IMR-90 (cell line): ENCODE measurements at regions not wholly inside any gene's neighbourhood (a gene's known extent, or its start where the extent isn't known, plus 50 kb on each side); places are given as distances from the start of the nearest gene placed in this dataset.

Experiments
- ATAC-seq: fragments of 200-7000 bp; cut with Tn5 transposase; 2 replicates; pipeline ENCODE4 v1.9.1; 2020; ENCODE audit warnings: low read depth, mild to moderate bottlenecking, moderate library complexity
- BruUV-seq: library from RNA; stranded (reverse); fragments of 400-500 nt; replicated peaks from 2 replicates; lab custom pipeline; 2021; lab: Mats Ljungman, UMichigan
- CTCF ChIA-PET: fragments of 300-600 bp; formaldehyde crosslinking; extraction: SDS; loops from one replicate; lab custom pipeline; 2021; ENCODE audit warnings: antibody characterized with exemption; lab: Yijun Ruan, JAX
- POLR2A ChIA-PET: fragments of 300-600 bp; sonication (Branson Sonifier 250); formaldehyde crosslinking; loops from one replicate; lab custom pipeline; 2022; ENCODE audit warnings: antibody characterized with exemption; ENCODE audit not compliant: unreplicated experiment; lab: Charles Lee
- DNase-seq: peaks from one replicate; pipeline ENCODE4 v3.0.0; 2013
- H2AFZ ChIP-seq: replicated peaks from 2 replicates; pipeline ENCODE3; 2013; ENCODE audit warnings: low read length, mild to moderate bottlenecking; ENCODE audit not compliant: poor library complexity
- H2AK5ac ChIP-seq: 2 replicates; pipeline ENCODE4 v1.6.1; 2013; ENCODE audit warnings: low read depth, low read length, inconsistent platforms
- H2AK9ac ChIP-seq: replicated peaks from 2 replicates; pipeline ENCODE3; 2013; ENCODE audit warnings: mild to moderate bottlenecking, low read depth, low read length, moderate library complexity; ENCODE audit not compliant: poor library complexity
- H2BK120ac ChIP-seq: 2 replicates; pipeline ENCODE4 v1.6.1; 2013; ENCODE audit warnings: low read depth, low read length, inconsistent platforms
- H2BK15ac ChIP-seq: 3 replicates; pipeline ENCODE4 v1.6.1; 2013; ENCODE audit warnings: low read depth, low read length, inconsistent platforms
- H2BK20ac ChIP-seq: 2 replicates; pipeline ENCODE4 v1.6.1; 2013; ENCODE audit warnings: low read depth, mild to moderate bottlenecking, inconsistent platforms, low read length, moderate library complexity
- H2BK5ac ChIP-seq: 2 replicates; pipeline ENCODE4 v1.6.1; 2013; ENCODE audit warnings: mild to moderate bottlenecking, low read depth, low read length, inconsistent platforms; ENCODE audit not compliant: poor library complexity, severe bottlenecking
- H3K14ac ChIP-seq: replicated peaks from 2 replicates; pipeline ENCODE4 v1.6.1; 2013; ENCODE audit warnings: low read depth, low read length, inconsistent platforms
- H3K18ac ChIP-seq: 2 replicates; pipeline ENCODE4 v1.6.1; 2013; ENCODE audit warnings: low read depth, low read length, control low read depth
- H3K23ac ChIP-seq: 2 replicates; pipeline ENCODE4 v1.6.1; 2013; ENCODE audit warnings: low read depth, low read length, inconsistent platforms
- H3K27ac ChIP-seq: 2 replicates; pipeline ENCODE4 v1.5.1; 2013; ENCODE audit warnings: mild to moderate bottlenecking, control low read depth, low read length; ENCODE audit not compliant: insufficient read depth
- H3K27me3 ChIP-seq: 2 replicates; pipeline ENCODE4 v1.6.1; 2013; ENCODE audit warnings: low read length; ENCODE audit not compliant: control insufficient read depth, insufficient read depth
- H3K36me3 ChIP-seq: 2 replicates; pipeline ENCODE4 v1.6.1; 2013; ENCODE audit warnings: low read length, mixed read lengths; ENCODE audit not compliant: control insufficient read depth, insufficient read depth
- H3K4ac ChIP-seq: 2 replicates; pipeline ENCODE4 v1.6.1; 2013; ENCODE audit warnings: low read depth, low read length, inconsistent platforms
- H3K4me1 ChIP-seq: 2 replicates; pipeline ENCODE4 v1.6.1; 2013; ENCODE audit warnings: low read length, mixed read lengths; ENCODE audit not compliant: control insufficient read depth, insufficient read depth
- H3K4me2 ChIP-seq: 2 replicates; pipeline ENCODE4 v1.6.1; 2013; ENCODE audit warnings: low read depth, mild to moderate bottlenecking, control low read depth, low read length, moderate library complexity
- H3K4me3 ChIP-seq: 2 replicates; pipeline ENCODE4 v1.5.1; 2013; ENCODE audit warnings: low read depth, mild to moderate bottlenecking, control low read depth, low read length, moderate library complexity; ENCODE audit not compliant: insufficient read depth
- H3K56ac ChIP-seq: 2 replicates; pipeline ENCODE4 v1.6.1; 2013; ENCODE audit warnings: low read length, inconsistent platforms; ENCODE audit not compliant: insufficient read depth; ENCODE audit errors: extremely low read depth
- H3K79me1 ChIP-seq, 2 experiments: 2 replicates each; pipeline ENCODE4 v1.6.1; 2013; ENCODE audit warnings: low read length in 2 of 2, inconsistent platforms in 1 of 2, low read depth in 1 of 2
- H3K9ac ChIP-seq: 2 replicates; pipeline ENCODE4 v1.6.1; 2013; ENCODE audit warnings: low read depth, low read length, control low read depth
- H3K9me1 ChIP-seq: 2 replicates; pipeline ENCODE4 v1.6.1; 2013; ENCODE audit warnings: low read length, inconsistent platforms; ENCODE audit not compliant: insufficient read depth
- H3K9me3 ChIP-seq: 2 replicates; pipeline ENCODE4 v1.6.1; 2013; ENCODE audit warnings: low read length; ENCODE audit not compliant: control insufficient read depth, insufficient read depth
- H4K20me1 ChIP-seq: 2 replicates; pipeline ENCODE4 v1.6.1; 2013; ENCODE audit warnings: low read length, inconsistent platforms; ENCODE audit not compliant: insufficient read depth
- H4K5ac ChIP-seq: 2 replicates; pipeline ENCODE4 v1.6.1; 2013; ENCODE audit warnings: mild to moderate bottlenecking, low read depth, low read length, control low read depth
- H4K8ac ChIP-seq, 2 experiments: 2 replicates each; pipeline ENCODE4 v1.6.1; 2013; ENCODE audit warnings: low read depth in 2 of 2, low read length in 2 of 2, control low read depth in 1 of 2, inconsistent platforms in 1 of 2
- H4K91ac ChIP-seq: 2 replicates; pipeline ENCODE4 v1.6.1; 2013; ENCODE audit warnings: low read depth, low read length, inconsistent platforms; ENCODE audit not compliant: insufficient read depth
- CEBPB ChIP-seq: IDR thresholded peaks from 2 replicates; pipeline ENCODE4 v1.6.1; 2012; ENCODE audit warnings: low read depth, low read length, improper control_type of control experiment
- CHD1 ChIP-seq: IDR thresholded peaks from 2 replicates; pipeline ENCODE4 v1.6.1; 2012; ENCODE audit warnings: low read depth, low read length, improper control_type of control experiment
- ELK1 ChIP-seq: fragments of 150-350 bp; IDR thresholded peaks from 2 replicates; pipeline ENCODE4 v1.6.1; 2016; ENCODE audit warnings: low read depth, mild to moderate bottlenecking, low read length, moderate library complexity, borderline replicate concordance
- WGBS, 2 experiments: methylation state at CpG; one replicate each; pipeline versions ENCODE4 v1.1.5 to v1.1.7; 2013; ENCODE audit warnings: missing lambda C conversion rate in 2 of 2; ENCODE audit not compliant: insufficient read length in 1 of 2; ENCODE audit errors: extremely low coverage in 2 of 2; 5-methylcytosine and 5-hydroxymethylcytosine counted together
- dilution Hi-C: fragments of 300-500 bp; cut with HindIII; formaldehyde crosslinking; loops from one replicate; pipeline ENCODE4 v1.14.3; 2018; ENCODE audit warnings: low sequenced_read_pairs; ENCODE audit not compliant: unreplicated experiment
- in situ Hi-C: fragments of 300-500 bp; cut with MboI; formaldehyde crosslinking; loops from 3 replicates; pipeline ENCODE4 v1.14.3; 2019; ENCODE audit warnings: low sequenced_read_pairs, inconsistent platforms, mixed read lengths
- intact Hi-C: fragments of 100-400 bp; cut with micrococcal nuclease; formaldehyde crosslinking; loops from 2 replicates; pipeline ENCODE4 v1.10.0; 2022

GRCh38 chr18:70394672-70395071 lies 105.8 kb downstream of the SOCS6 start:
- intact Hi-C loops, result no loop called here
- BruUV-seq, result no TSS peak
- Histone ChIP-seq H3K27me3 (no peaks in the 10 kb centered on the region), H2AK9ac (no peak overlapping the region), H3K14ac (no peak overlapping the region), H2BK15ac (no peak overlapping the region), H4K8ac (no peak overlapping the region), H3K4me2 (no peak overlapping the region), H2AK5ac (no peak overlapping the region), H2AFZ (no peak overlapping the region), H3K27ac (no peak overlapping the region), H3K36me3 (no peaks in the 10 kb centered on the region), H3K56ac (no peak overlapping the region), H3K9ac (no peak overlapping the region), H3K79me1 (no peaks in the 10 kb centered on the region), H2BK5ac (no peak overlapping the region), H2BK20ac (no peak overlapping the region), H2BK120ac (0 out of 2 replicates have a peak overlapping the region, but pooled peaks have one; percentile 17), H3K4ac (no peak overlapping the region), H4K20me1 (no peaks in the 10 kb centered on the region), H3K4me1 (peaks cover 3% of the 10 kb centered on the region; the same call in 1 of the 2 replicates), H3K9me1 (peaks cover 3% of the 10 kb centered on the region; the same call in 1 of the 2 replicates), H3K9me3 (no peaks in the 10 kb centered on the region), H3K23ac (no peak overlapping the region), H3K18ac (no peak overlapping the region), H4K91ac (no peak overlapping the region), H4K5ac (no peak overlapping the region), H3K4me3 (no peak overlapping the region)
- ChIA-PET POLR2A (no interaction called here), CTCF (no interaction called here)
- DNase-seq (no peak), ATAC-seq (no peak)
- in situ Hi-C loops, result no loop called here
- no peak for TF ChIP-seq CEBPB
- no peak for TF ChIP-seq CHD1
- TF ChIP-seq ELK1, result no peak
- dilution Hi-C loops, result no loop called here
- 86% methylated on average over 1 of the region's 5 CpGs; no CpG with 5 or more reads in 1 of the 2 experiments for WGBS, 2 experiments
